ENCODE measurements at regions not wholly inside any gene's neighbourhood (a gene's known extent, or its start where the extent isn't known, plus 50 kb on each side); places are given as distances from the start of the nearest gene placed in this dataset.

DNA sequence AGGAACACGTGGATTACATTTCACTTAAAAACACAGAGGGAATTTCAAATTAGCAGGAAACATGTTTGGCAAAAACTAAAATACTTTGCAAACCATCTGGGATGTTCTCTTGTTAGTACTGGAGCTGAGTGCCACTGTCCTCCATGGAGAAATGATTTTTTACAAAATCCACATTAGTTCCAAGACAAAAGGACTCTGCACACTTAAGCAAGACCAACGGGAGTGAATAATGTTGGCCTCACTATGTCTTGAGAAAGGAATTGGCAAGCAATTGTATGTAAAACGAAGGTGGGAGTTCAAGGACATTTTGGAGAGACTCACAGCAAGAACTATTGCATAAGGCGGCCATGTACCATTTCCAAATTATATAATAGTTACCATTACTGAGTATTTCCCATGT is 547.5 kb downstream of the EBF1 start:
- ATAC-seq, result no peak

DNA sequence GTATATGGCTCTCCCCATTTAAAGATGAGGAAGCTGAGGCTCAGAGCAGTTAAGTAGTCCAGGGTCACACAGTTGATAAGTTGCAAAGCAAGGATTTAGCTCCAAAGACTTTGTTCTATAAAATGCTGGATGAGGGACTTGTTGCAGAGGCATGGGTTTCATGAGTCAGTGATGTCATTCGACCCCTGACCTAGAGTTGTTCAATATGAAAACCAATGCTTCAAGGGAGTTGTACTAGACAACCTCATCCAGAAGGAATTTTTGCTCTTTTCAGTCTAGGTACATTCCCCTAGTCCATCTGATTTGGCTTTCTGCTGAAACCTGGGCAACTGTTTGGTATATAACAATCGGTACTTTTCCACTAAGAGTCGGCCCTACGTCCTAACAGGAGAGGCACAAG is 550.4 kb downstream of the EBF1 start:
- ATAC-seq, result no peak

DNA sequence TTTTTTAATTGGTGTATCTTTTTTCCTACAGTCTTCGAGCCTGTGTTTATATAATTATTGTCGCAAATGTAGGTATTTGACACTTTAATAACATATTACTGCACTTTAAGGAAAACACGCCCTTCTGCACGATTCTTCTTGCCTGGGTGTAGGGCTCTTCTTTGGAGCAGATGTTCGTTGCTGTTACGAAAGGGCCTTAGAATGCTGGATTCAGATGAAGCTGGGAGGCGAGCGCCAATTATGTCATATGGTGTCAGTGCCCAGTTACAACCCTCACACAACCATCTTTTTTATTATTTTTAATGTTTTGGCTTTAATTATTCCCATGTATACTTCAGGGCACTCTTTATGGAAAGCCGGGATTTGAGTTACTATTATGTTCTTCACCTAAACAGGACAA is 553.0 kb downstream of the EBF1 start:
- ATAC-seq, result no peak

DNA sequence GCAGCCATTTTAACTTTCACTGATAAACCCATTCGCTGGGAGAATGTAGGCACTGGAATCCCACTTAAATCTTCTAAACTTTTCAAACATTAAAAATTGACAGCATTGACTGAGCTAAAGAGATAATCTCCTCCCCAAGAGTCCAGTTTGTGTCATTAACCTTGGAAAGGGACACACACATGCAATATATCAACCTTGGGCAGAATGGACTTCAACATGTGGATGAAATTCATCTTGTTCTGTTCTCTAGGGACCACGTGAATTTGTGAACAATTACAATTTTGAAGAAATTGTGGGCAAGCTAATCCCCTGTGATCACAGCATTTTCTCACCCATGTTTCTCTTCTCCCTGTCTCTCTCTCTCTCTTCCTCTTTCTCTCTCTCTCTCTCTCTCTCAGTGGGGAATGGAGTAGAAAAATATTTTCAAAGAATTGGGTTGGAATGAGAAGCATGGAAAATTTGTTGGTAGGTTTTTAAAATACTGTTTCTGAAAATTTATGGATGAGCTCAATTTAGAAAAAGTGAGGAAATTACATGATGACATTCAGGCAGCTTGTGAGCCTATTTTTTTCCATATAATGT is 553.7 kb downstream of the EBF1 start:
- no peak for ATAC-seq

DNA sequence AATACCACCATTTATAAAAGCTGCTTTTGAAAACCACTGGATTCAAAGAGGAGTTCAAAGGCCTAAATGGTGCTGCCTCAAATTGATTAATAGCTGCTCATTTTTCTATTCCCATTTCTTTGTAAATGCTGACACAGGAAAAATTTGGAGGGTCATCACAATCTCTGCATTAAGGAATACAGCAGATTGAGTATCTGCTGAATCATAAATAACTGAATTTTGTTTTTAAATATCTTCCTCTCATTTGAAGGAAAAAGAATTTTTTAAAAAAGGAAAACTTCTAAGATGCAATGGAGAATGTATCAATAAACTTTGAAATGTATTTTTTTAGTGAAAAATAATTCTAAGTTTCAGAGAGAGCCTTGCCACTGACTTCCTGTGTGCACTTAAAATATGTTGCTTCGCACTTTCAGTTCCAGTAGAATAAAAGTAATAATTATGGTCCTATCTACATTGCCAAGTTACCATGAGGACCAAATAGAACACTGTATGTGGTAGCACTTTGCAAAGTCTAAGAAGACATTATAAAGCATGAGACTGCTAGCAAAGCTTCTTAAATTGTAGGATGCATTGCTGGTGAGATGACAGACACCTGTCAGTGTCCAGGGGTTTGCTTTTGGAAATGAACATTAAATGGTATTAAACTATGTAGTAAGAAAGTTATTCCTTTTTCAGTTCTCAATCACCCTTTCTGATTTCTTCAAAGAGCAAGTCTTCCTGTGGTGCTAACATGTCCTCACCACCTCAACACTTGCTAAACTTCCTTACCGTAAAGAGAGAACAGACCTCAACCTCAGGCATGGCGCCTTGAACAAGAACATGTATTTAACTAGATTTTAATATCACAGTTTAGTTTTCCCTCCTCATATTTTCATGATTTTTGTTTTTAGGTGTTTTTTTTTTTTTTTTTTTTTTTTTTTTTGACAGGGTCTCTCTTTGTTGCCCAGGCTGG is 555.1 kb downstream of the EBF1 start:
- no peak for ATAC-seq

DNA sequence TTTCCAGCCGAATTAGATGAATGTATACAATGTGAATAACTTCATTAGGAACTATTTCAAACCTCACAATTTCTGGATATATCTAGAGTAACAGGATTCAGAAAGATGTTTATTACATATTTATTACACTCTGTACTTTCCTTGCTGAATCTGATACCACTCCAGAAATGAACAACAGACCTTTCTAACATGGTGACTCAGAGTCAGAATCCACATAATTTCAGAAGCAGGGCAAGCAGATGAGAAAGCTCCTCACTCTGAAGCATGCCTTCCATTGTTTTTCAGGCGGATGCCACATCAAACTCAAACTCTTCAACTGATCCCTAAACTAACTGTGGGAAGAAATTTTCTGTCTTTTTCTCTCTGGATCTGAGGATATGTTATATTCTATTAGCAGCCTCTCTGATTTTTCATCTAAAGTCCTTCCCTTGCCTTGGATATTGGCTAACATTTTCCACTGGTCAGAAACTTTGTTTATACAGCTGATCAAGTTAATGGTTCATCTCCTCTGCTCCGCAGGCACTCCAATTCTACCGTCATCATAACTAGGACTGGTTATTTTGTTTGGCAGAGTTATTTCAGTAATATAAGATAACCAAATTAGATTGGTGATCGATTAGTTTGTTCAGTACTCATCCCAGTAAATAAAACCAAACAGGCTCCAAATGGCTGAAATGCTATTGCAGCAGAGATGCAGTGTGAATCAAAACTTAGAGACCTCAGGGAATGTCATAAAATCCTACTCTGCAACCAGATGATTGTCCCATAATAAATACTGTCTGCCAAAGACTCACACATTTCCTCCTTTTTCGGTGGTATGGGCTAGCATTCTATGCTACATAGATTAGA is 556.0 kb downstream of the EBF1 start:
- no peak for ATAC-seq

DNA sequence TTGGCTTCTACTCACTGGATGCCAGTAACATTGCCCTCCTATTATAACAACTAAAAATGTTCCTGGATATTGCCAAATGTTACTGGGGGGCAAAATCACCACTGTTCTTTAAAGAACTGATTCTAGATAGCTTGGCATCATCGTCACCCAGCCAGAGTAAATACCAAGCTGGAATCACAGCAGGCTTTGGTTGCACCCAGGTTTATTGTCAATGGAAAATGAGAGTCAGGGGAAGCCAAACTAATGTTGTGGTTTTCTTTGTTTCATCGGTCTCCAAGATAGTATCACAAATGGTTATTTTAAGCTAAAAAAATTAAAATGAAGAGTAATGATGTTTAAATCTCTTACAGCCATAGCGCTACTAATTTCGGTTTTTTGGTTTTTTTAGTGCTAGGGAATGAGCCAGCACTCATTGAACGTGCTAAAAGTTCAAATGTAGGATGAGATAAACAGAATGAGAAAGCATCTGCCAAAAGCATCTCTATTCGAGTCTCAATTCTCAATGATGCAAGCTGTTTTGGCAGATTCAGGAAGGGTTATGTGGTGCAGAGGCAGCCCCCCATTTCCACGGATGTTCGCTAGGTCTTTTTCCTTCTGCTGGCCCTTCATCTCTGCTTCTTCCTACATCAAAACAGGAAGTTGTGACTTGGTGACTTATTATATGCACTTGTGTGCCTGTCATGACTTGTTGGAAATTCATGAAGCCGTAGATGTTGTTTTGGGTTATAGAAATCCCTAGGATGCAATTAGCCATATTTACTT is 558.0 kb downstream of the EBF1 start:
- no peak for ATAC-seq

DNA sequence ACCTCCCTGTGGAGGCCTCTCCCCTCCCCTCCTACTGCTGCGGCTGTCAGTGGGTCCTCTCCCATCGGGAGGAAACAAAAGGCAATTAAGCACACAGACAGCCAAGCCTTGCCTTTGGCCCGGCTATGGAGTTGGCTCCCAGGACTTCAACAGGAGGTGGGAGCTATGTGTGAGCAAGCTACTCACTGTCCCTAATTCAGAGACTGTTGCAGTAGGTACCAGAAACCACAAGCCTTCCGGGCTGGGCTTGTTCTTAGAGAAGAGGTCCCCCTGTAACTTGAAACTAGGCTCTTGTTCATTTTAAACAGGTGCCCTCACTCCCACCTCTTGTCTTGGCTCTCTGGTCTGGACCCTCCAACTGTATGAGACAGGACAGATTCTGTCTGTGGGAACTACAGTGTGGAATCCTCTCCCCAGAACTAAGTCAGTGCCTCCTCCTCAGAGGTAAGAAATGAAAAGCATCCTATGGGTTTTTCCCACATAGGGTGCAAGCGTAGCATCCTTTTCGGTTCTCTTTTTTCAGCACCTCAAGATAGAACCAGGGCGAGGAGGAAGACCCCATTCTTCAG is 561.1 kb downstream of the EBF1 start:
- ATAC-seq, result no peak

DNA sequence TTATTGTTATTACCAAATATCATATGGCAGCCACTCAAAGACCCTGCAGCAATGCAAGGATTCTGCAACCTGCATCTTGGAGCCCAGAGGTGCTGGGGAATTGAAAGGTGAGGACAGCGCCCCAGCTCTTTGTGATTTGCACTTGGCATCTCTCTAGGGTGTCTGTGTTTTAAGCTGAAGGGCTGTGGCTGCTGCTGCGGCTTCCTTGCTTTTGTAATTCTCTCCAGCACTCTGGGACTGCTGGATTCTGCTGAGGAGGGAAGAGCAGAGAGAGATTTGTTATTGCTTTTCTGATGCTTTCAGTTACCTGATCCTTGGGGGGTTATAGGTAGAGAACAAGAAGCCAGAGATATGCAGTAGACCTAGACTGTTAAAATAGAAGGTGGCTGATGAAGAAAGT is 562.4 kb downstream of the EBF1 start:
- no peak for ATAC-seq

DNA sequence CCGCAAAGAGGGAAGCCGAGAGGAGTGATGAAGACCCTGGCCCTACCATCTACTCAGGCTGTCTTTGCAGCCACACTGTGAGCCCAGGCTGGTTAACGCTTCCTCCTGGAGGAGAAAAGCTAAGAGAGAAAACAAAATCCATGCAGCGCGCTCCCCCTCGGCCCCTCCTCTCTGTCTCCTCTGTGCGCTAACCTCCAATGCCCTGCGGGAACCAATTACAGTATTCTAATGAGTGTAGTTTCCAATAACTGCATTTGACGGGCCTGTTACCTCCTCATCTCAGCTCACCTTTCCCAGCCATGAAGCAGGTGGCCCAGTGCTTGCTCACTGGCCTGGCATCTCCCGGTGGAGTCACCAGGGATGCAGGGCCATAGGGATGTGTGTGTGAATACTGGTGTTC is 565.5 kb downstream of the EBF1 start:
- ATAC-seq, result no peak

DNA sequence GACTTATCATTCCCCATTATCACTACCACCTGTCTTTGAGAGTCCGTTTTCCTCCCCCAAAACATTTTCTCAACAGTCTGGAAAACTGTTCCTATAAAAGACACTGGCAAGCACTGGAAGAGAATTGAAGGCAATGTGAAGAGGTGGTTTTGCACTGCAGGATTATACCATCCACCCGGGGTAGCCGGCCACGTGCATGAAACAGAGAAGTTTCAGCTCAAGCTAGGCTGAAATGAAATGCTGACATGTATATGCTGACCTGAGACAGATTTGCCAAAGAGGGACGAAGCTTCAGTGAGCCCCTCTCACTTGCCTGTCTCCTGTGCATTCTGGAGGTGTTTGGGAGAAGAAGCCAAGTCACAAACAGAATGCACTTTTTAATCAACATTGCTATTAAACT is 567.0 kb downstream of the EBF1 start:
- ATAC-seq, result no peak

DNA sequence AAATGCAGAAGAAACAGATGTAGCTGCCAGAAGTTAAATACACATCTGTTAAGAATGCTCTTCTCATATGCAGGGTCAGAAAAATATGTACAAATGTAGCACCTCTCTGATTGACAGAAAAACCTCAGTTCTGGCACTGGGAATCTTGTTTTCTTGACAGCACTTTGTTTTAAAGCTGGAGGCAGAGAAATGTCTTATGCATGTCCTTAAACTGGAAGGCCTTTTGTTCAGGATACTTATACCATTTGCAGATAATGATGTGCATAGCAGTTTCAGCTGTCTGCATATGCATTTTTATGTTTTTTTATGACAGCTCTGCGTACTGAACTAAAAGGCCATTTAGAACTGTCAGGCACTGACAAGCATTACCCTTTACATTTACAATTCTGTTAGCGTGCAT is 567.9 kb downstream of the EBF1 start:
- ATAC-seq, result no peak

DNA sequence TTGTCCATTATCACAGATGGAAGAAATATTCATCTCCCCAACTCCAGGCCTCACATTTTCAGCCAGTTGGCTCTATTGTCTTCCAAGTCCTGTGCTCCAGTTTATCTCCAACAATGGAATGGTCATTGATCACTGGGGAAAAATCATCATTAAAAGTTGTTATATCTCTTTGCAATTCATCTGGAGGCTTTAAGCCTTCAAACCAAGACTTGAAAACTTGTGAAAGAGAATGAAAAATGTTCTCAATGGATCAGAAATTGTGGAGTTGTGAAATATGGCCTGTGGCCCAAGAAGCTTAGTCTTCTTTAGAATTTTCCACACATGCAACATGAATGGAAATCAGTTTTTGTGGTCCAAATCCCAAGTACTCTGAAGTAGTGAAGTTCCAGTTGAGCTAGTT is 569.6 kb downstream of the EBF1 start:
- no peak for ATAC-seq

DNA sequence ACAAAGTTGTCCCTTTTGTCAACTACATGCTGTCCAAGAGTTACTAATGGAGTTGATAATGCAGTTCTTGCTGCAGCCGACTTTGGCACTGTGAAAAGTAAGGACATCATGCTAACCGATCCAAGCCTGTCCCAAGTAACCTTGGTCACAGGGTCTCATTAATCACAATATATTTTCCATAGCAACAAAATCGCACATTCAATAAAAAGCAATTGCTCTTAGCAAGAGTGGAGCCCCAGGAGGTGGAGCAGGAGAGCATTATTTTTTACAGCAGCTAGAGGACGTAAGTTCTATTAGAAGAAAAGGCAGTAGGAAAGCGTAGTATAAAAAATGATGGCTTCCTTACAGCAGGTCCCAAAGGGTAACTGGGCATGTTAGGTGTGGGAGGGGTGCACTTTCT is 570.3 kb downstream of the EBF1 start:
- no peak for ATAC-seq

DNA sequence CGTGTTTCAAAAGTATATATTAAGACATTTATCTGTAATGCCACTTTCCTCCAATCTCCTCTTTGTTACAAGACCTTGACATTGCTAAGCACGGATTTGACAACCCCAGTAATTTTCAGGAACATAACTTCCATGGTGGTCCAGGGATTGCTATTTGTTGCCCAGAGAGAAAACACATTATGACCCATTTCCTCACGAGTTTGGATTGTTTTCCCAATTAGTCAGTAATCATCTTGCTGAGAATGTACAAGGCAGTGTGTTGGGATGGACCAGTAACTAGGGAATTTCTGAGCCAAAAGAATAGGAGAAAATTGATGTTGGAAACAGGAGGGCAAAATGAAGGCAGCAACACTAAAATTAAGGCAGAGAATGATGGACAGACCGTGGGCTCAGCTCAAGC is 574.1 kb downstream of the EBF1 start:
- no peak for ATAC-seq

DNA sequence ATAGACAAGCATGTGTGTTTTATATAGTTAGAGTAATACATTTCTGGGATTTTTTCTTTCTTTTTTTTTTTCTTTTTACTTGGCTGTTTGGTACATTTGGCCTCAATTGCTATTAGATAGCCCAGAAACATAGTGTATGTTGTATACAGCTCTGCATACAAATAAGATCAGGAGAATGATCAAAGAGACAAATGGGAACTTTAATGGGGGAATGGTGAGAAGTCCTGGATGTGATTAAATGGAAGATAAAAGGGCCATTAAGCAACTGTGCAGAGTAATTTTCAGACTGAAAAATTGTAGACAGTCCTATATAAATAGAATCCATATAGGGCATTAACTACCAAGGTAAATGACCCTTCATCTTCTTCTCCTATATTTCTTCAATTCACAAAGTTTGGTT is 575.6 kb downstream of the EBF1 start:
- no peak for ATAC-seq

DNA sequence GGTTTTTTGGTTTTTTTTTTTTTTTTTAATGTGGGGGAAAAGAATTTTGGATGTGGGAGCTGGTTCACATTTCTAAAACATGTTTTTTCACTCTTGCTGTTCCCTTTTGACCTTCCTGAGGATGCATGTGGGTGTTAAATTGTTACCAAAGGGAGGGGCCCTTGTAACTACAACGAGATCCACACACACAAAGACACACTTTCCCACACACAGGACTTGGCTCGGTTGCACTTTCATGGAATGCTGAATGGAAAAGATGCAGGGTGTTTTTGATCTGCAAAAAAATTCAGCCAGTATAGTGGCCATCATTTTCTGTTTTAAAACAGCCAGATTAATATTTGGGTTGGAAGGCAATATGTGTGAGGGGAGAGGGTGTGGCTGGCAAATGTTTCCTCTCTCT is 576.9 kb downstream of the EBF1 start:
- no peak for ATAC-seq

DNA sequence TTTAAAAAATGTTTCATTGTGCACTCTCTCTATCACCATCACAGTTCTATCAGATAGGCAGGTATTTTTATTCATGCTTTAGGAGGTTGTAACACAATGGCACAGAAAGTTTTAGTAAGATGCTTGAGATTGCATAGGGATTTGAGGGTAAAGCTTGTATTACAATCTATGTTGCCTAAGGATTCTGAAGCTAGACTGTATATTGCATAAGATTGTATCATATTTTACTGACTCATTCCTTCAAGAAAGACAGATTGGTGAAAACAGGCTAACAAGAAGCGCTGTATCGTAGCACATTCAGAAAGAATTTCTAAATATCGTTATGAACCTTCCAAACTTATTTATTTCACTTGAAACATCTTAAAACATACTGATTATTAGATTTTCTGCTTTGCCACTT is 577.7 kb downstream of the EBF1 start:
- ATAC-seq, result no peak

DNA sequence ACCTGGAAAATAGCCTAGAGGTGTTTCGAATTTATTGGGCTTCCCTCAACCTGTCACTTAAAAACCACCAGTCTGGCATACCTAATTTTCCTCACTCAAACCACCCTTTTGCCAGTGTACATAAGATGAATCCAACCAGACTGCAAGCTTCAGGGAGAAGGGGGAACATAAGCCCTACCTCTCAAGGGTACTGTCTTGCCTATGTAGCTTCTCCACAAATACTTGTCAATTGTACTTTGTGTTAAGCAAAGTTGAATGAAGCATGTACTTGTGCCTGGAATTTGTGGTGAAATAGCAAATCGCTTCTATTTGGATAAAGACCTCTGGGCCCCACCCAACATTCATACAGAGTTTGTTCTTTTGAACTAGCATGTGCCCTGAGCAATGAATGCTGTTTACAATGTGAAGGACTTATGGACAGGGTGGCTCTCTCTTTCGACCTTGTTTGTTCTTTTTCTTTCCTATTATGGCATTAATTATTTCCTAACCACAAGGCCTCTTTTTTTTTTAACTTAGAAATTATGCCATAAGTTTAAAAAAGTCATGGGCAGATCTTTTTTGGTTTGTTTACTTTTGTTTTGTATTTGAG is 580.2 kb downstream of the EBF1 start:
- ATAC-seq, result no peak

DNA sequence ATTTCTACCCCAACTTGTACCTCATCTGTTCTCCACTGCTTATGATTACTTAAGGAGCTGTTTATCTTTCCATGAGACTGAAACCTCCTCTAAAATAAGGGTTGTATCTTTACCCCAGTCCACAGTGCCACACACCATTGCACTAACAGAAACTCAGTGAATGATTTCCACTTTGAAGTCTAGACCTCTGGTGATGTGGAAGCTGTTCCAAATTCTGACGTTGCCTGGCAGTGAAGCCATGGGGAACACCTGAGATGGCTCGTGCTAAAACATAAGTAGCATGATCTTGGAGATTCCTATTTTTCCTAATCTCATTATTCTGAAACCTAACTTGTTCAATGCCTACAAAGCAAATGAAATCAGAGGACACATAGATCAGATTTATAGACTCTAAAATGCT is 583.2 kb downstream of the EBF1 start:
- ATAC-seq, result no peak

DNA sequence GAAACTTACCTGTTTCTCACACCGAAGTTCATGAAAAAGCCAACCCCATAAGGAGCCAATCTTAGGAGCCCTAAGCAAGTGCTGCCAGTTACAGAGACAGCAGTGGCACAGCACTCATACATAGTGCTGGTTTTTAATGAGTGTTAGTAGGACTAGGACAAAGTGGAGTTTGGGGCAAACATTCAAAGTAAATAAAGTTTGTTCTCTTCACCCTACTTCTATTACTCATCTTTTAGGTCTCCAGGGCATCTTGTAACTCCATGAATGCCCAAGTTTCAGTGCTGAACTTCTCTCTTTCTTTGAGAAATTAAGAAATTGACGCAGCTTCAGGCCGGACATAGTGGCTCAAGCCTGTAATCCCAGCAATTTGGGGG is 584.7 kb downstream of the EBF1 start:
- ATAC-seq, result no peak

DNA sequence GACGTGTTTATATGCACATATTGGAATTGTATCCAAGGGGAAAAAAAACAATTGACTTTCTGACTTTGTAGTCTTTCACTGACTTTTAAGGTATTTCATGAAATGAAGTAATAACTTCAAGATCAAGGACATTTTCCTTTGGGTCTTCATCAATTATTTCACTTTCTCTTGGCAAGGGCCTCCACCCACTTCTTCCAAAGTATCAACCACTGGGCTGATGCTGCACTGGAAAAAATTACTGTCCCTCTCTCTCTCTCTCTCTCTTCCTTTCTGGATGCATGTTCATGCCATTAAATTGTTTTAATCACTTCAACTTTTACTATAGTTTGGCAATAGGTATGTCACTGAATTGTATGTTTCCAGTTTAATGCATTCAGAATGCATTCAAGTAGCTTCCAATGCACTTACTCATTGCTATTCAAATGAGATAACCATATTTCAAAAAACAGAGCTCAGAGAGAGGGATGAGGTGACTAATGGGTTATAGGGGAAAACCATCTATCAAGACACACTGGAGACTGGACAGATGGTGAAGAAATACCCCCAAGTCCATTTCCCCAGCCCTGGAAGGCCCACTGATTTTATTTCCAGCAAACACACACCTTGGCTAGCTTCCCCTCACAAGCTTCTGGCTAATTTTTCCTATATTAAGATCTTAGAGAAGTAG is 585.3 kb downstream of the EBF1 start:
- no peak for ATAC-seq

Data from activated CD4-positive, CD25-positive, alpha-beta regulatory T cell treated with anti-CD3 and anti-CD28 coated beads, Interleukin-2, amount 50 U/mL, for 24 hours (primary cell).